Cardiac muscle cell (in vitro differentiated cells and primary cell): ENCODE measurements at regions not wholly inside any gene's neighbourhood (a gene's known extent, or its start where the extent isn't known, plus 50 kb on each side); places are given as distances from the start of the nearest gene placed in this dataset.
A peak's percentile ranks its signal among the peaks of the same experiment; 100 is the strongest.

ENCODE experiments used
- DNase-seq, 2 donors: peaks; one replicate each; pipeline versions ENCODE4 v3.0.0 to v3.0.0-alpha.2; 2010 to 2017; ENCODE audit warnings: low read depth in 1 of 2, low spot score in 1 of 2
- H3K27ac ChIP-seq: fragments of 200-600 bp; sonication (generic); 2 replicates; pipeline ENCODE4 v1.5.1; 2016
- H3K27me3 ChIP-seq: fragments of 200-600 bp; sonication (generic); 2 replicates; pipeline ENCODE4 v1.6.0; 2016; ENCODE audit warnings: control low read depth
- H3K36me3 ChIP-seq: fragments of 200-600 bp; sonication (generic); 2 replicates; pipeline ENCODE4 v1.5.1; 2016; ENCODE audit warnings: control low read depth
- H3K4me1 ChIP-seq: fragments of 200-600 bp; sonication (generic); 2 replicates; pipeline ENCODE4 v1.8.1; 2017; ENCODE audit warnings: low read depth, mild to moderate bottlenecking, mixed run types
- H3K4me3 ChIP-seq: fragments of 200-600 bp; sonication (generic); 2 replicates; pipeline ENCODE4 v1.5.1; 2016; ENCODE audit warnings: mild to moderate bottlenecking
- H3K9me3 ChIP-seq: fragments of 200-600 bp; sonication (generic); 2 replicates; pipeline ENCODE4 v1.5.1; 2017; ENCODE audit warnings: low read depth, mild to moderate bottlenecking, control low read depth
- CTCF ChIP-seq: IDR thresholded peaks from 2 replicates; pipeline ENCODE4 v1.5.1; 2012; ENCODE audit warnings: low read depth, mild to moderate bottlenecking, low read length

GRCh38 chr5:98163796-98164493 is 609.5 kb upstream of the RGMB start:
- Histone ChIP-seq H3K4me1 (no peaks in the 10 kb centered on the region), H3K9me3 (no peaks in the 10 kb centered on the region), H3K36me3 (no peaks in the 10 kb centered on the region), H3K4me3 (no peak overlapping the region), H3K27me3 (no peaks in the 10 kb centered on the region), H3K27ac (no peak overlapping the region)
- no peak for DNase-seq
- TF ChIP-seq CTCF, result no peak

DNA sequence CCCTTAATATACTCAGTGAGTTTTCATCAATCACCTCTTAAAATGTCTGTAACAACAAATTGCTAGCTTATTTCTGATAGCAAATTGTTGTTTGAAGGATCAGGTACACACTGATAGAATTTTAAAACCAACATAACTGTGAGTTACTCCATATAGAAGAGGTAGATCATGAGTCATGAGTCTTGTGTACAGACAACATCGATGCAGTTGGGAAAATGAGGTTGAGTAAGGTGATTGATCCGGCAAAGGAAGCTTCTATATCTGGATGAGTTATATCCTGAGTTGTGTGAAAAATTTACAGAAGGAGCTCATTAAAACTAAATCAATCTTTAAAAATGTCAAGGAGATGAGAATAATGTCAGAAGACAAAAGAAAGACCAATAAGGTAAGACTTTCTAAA is 604.6 kb upstream of the RGMB start:
- H3K27ac ChIP-seq, result no peak overlapping the region
- H3K4me1 ChIP-seq, result no peaks in the 10 kb centered on the region
- DNase-seq, result no peak
- H3K4me3 ChIP-seq, result no peak overlapping the region
- no peaks in the 10 kb centered on the region for H3K9me3 ChIP-seq
- no peaks in the 10 kb centered on the region for H3K36me3 ChIP-seq
- TF ChIP-seq CTCF, result no peak
- H3K27me3 ChIP-seq, result no peaks in the 10 kb centered on the region

DNA sequence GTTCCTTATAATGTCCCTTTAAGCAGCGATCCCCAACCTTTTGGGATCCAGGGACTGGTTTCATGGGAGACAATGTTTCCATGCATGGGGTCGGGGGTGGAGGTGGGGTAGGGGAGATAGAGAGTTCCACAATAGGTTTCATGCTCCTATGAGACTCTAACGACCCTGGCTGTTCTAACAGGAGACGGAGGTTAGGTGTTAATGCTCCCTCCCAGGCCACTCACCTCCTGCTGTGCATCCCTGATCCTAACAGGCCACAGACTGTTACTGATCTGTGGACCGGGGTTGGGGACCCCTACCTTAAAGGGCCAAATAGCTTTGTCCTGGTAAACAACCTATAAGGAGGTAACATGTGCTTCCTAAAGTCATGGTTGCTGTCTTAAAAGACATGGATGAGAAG is 602.5 kb upstream of the RGMB start:
- TF ChIP-seq CTCF, result no peak
- DNase-seq, result no peak
- no peaks in the 10 kb centered on the region for H3K9me3 ChIP-seq
- H3K4me1 ChIP-seq, result no peaks in the 10 kb centered on the region
- no peak overlapping the region for H3K4me3 ChIP-seq
- H3K27ac ChIP-seq, result no peak overlapping the region
- H3K36me3 ChIP-seq, result no peaks in the 10 kb centered on the region
- H3K27me3 ChIP-seq, result no peaks in the 10 kb centered on the region

- no peak for TF ChIP-seq CTCF
Measured at GRCh38 chr5:98173334-98173733, 600.1 kb upstream of the RGMB start.

GRCh38 chr5:98175474-98175873 is 598.0 kb upstream of the RGMB start:
- H3K27ac ChIP-seq, result no peak overlapping the region
- no peak for DNase-seq
- no peaks in the 10 kb centered on the region for H3K4me1 ChIP-seq
- no peaks in the 10 kb centered on the region for H3K36me3 ChIP-seq
- TF ChIP-seq CTCF, result no peak
- no peak overlapping the region for H3K4me3 ChIP-seq
- no peaks in the 10 kb centered on the region for H3K9me3 ChIP-seq
- no peaks in the 10 kb centered on the region for H3K27me3 ChIP-seq

More at GRCh38 chr5:98173334-98173733, 600.1 kb upstream of the RGMB start:
- Histone ChIP-seq H3K4me3 (no peak overlapping the region), H3K36me3 (no peaks in the 10 kb centered on the region), H3K27ac (no peak overlapping the region), H3K4me1 (no peaks in the 10 kb centered on the region), H3K27me3 (no peaks in the 10 kb centered on the region), H3K9me3 (no peaks in the 10 kb centered on the region)
- DNase-seq, result peak in 1 of 2 donors; percentile 24
